GM12878 (cell line): ENCODE measurements at regions not wholly inside any gene's neighbourhood (a gene's known extent, or its start where the extent isn't known, plus 50 kb on each side); places are given as distances from the start of the nearest gene placed in this dataset.

Source experiments
- ATAC-seq: fragments of 200-7000 bp; cut with Tn5 transposase; 3 replicates; pipeline ENCODE4 v1.9.1; 2020; ENCODE audit warnings: mild to moderate bottlenecking, moderate library complexity
- BruUV-seq: library from RNA; stranded (reverse); fragments of 400-500 nt; replicated peaks from 2 replicates; lab custom pipeline; 2021; lab: Mats Ljungman, UMichigan
- CTCF ChIA-PET: fragments of 300-600 bp; sonication (Branson Sonifier 250); formaldehyde crosslinking; extraction: SDS; loops from one replicate; lab custom pipeline; 2021; ENCODE audit warnings: inconsistent platforms; lab: Yijun Ruan, JAX
- POLR2A ChIA-PET: fragments of 350-600 bp; formaldehyde crosslinking; extraction: SDS; loops from one replicate; lab custom pipeline; 2021; ENCODE audit warnings: inconsistent platforms; lab: Charles Lee
- RAD21 ChIA-PET: fragments of 300-600 bp; sonication (Branson Sonifier 250); formaldehyde crosslinking; loops from one replicate; lab custom pipeline; 2023; ENCODE audit warnings: antibody characterized with exemption; ENCODE audit not compliant: unreplicated experiment; lab: Charles Lee
- SMC1A ChIA-PET: fragments of 300-600 bp; sonication (Branson Sonifier 250); formaldehyde crosslinking; loops from one replicate; lab custom pipeline; 2023; ENCODE audit not compliant: unreplicated experiment, uncharacterized antibody; lab: Charles Lee
- DNase-seq: peaks from one replicate; pipeline ENCODE4 v3.0.0-alpha.2; 2011; ENCODE audit warnings: low read depth, low spot score
- FAIRE-seq: peaks from 3 replicates; lab custom pipeline; 2011; peaks lifted over from hg19 to GRCh38; lab: Jason Lieb, UNC
- H2AFZ ChIP-seq: 2 replicates; pipeline ENCODE4 v1.6.0; 2011; ENCODE audit warnings: low read depth, low read length, control low read depth; ENCODE audit not compliant: control insufficient read depth
- H3K27ac ChIP-seq: 2 replicates; pipeline ENCODE4 v1.5.1; 2011; ENCODE audit warnings: control low read depth; ENCODE audit not compliant: control insufficient read depth, insufficient read depth
- H3K27me3 ChIP-seq, 2 experiments: replicated peaks in 1 of 2; 2 replicates each; pipeline versions ENCODE4 v1.6.0 to v1.6.1; 2011; ENCODE audit warnings: low read length in 1 of 2; ENCODE audit not compliant: control insufficient read depth in 2 of 2, insufficient read depth in 2 of 2
- H3K36me3 ChIP-seq, 2 experiments: 2 replicates each; pipeline ENCODE4 v1.5.1; 2011; ENCODE audit warnings: low read length in 1 of 2; ENCODE audit not compliant: control insufficient read depth in 2 of 2, insufficient read depth in 2 of 2
- H3K4me1 ChIP-seq: 2 replicates; pipeline ENCODE4 v1.6.1; 2011; ENCODE audit warnings: mild to moderate bottlenecking, low read length, moderate library complexity, mixed read lengths; ENCODE audit not compliant: control insufficient read depth, insufficient read depth
- H3K4me2 ChIP-seq: 2 replicates; pipeline ENCODE4 v1.6.0; 2011; ENCODE audit warnings: control low read depth; ENCODE audit not compliant: control insufficient read depth, insufficient read depth
- H3K4me3 ChIP-seq: fragments of 200-600 bp; sonication (generic); 2 replicates; pipeline ENCODE4 v1.5.1; 2016
- H3K79me2 ChIP-seq: 2 replicates; pipeline ENCODE4 v1.6.0; 2011; ENCODE audit warnings: low read length; ENCODE audit not compliant: control insufficient read depth, insufficient read depth
- H3K9ac ChIP-seq: 2 replicates; pipeline ENCODE4 v1.8.0; 2011; ENCODE audit warnings: low read length, control low read depth, mixed read lengths; ENCODE audit not compliant: control insufficient read depth, insufficient read depth
- H3K9me3 ChIP-seq: replicated peaks from 3 replicates; pipeline ENCODE4 v1.5.1; 2011; ENCODE audit warnings: mild to moderate bottlenecking, low read length; ENCODE audit not compliant: control insufficient read depth, insufficient read depth
- H4K20me1 ChIP-seq: 2 replicates; pipeline ENCODE4 v1.6.0; 2011; ENCODE audit not compliant: control insufficient read depth, insufficient read depth
- BRCA1 ChIP-seq: IDR thresholded peaks from 2 replicates; pipeline ENCODE4 v1.6.1; 2011; ENCODE audit warnings: low read depth, low read length, improper control_type of control experiment
- CBFB ChIP-seq: IDR thresholded peaks from 2 replicates; pipeline ENCODE4 v1.6.1; 2016; ENCODE audit warnings: antibody characterized with exemption, low read depth
- EP300 ChIP-seq, 2 experiments: fragments of 150-350 bp in 1 of 2; IDR thresholded peaks; 2 replicates each; pipeline ENCODE4 v1.6.1; 2011 to 2012; ENCODE audit warnings: low read depth in 2 of 2, low read length in 2 of 2, borderline replicate concordance in 1 of 2, improper control_type of control experiment in 1 of 2, inconsistent platforms in 1 of 2; ENCODE audit not compliant: control insufficient read depth in 1 of 2
- FOXK2 ChIP-seq: fragments of 450-650 bp; IDR thresholded peaks from 2 replicates; pipeline ENCODE4 v1.6.1; 2017; ENCODE audit warnings: mild to moderate bottlenecking, moderate library complexity
- GATAD2B ChIP-seq: fragments of 450-650 bp; conservative IDR thresholded peaks from 2 replicates; pipeline ENCODE4 v1.6.1; 2017; ENCODE audit warnings: low read depth, mild to moderate bottlenecking, moderate library complexity
- HDGF ChIP-seq: fragments of 450-650 bp; IDR thresholded peaks from 2 replicates; pipeline ENCODE4 v1.6.1; 2016; ENCODE audit warnings: antibody characterized with exemption
- POLR2AphosphoS5 ChIP-seq: IDR thresholded peaks from 2 replicates; pipeline ENCODE4 v1.6.1; 2011; ENCODE audit warnings: mild to moderate bottlenecking, low read length, inconsistent platforms
- RFX5 ChIP-seq: IDR thresholded peaks from 2 replicates; pipeline ENCODE4 v1.6.1; 2011; ENCODE audit warnings: low read depth, low read length, improper control_type of control experiment
- SMAD5 ChIP-seq: IDR thresholded peaks from 2 replicates; pipeline ENCODE4 v1.6.1; 2016; ENCODE audit warnings: antibody characterized with exemption, low read depth
- SPI1 ChIP-seq: IDR thresholded peaks from 2 replicates; pipeline ENCODE4 v1.6.1; 2011; ENCODE audit warnings: low read depth, mild to moderate bottlenecking, low read length, moderate library complexity, borderline replicate concordance; ENCODE audit not compliant: insufficient read depth
- TAF1 ChIP-seq: IDR thresholded peaks from 2 replicates; pipeline ENCODE4 v1.6.1; 2011; ENCODE audit warnings: mild to moderate bottlenecking, low read depth, low read length, borderline replicate concordance
- TCF12 ChIP-seq: IDR thresholded peaks from 2 replicates; pipeline ENCODE4 v1.6.1; 2011; ENCODE audit warnings: low read depth, mild to moderate bottlenecking, low read length
- WGBS: methylation state at CpG from one replicate; pipeline ENCODE4 v1.1.6; 2016; ENCODE audit warnings: low lambda C conversion rate; ENCODE audit not compliant: insufficient replicate concordance, insufficient coverage; ENCODE audit errors: missing lambda C conversion rate; 5-methylcytosine and 5-hydroxymethylcytosine counted together
- in situ Hi-C: fragments of 300-500 bp; cut with MboI; formaldehyde crosslinking; loops from 9 replicates; pipeline ENCODE4 v1.14.3; 2018; ENCODE audit warnings: mixed read lengths
- intact Hi-C: fragments of 100-400 bp; cut with micrococcal nuclease; formaldehyde crosslinking; loops from one replicate; pipeline ENCODE4 v1.14.2; 2022; ENCODE audit not compliant: unreplicated experiment

DNA sequence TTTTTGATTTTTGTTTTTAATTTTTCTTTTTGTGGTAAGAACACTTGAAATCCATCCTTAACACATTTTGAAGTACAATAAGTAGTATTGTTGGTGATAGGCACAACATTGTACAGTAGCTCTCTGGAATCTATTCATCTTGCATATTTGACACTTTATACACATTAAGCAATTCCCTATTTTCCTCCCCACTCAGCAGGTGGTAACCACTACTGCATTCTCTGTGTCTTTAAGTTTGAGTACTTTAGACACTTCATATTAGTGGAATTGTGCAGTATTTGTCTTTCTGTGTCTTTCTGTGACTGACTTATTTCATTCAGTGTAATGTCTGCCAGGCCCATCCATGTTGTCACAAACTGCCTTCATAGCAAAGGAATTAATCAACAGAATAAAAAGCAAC lies 471.7 kb upstream of the CDH20 start:
- in situ Hi-C loops = no loop called here
- BruUV-seq = no TSS peak
- no peaks in the 10 kb centered on the region for H3K36me3 ChIP-seq
- no peaks in the 10 kb centered on the region for H3K9me3 ChIP-seq
- no peaks in the 10 kb centered on the region for H4K20me1 ChIP-seq
- no peak overlapping the region for H3K4me2 ChIP-seq
- intact Hi-C loops = no loop called here
- ChIA-PET CTCF (no interaction called here), RAD21 (no interaction called here)
- FAIRE-seq = no peak
- no peak for TF ChIP-seq TCF12
- no peak for TF ChIP-seq POLR2AphosphoS5
- no peak for TF ChIP-seq GATAD2B
- TF ChIP-seq RFX5 = no peak
- TF ChIP-seq SMAD5 = no peak
- no peak for TF ChIP-seq SPI1
- TF ChIP-seq CBFB = no peak
- TF ChIP-seq BRCA1 = no peak
- TF ChIP-seq, all 136 proteins: peak for 0
- Histone ChIP-seq H3K9ac (no peak overlapping the region), H3K79me2 (no peaks in the 10 kb centered on the region), H2AFZ (no peak overlapping the region), H3K4me1 (no peaks in the 10 kb centered on the region), H3K4me3 (no peak overlapping the region), H3K27ac (no peak overlapping the region), H3K27me3 (no peaks in the 10 kb centered on the region; a peak in 1 of 4 replicates)
- ChIA-PET POLR2A (no interaction called here), SMC1A (no interaction called here)
- DNase-seq (no peak), ATAC-seq (no peak)

DNA sequence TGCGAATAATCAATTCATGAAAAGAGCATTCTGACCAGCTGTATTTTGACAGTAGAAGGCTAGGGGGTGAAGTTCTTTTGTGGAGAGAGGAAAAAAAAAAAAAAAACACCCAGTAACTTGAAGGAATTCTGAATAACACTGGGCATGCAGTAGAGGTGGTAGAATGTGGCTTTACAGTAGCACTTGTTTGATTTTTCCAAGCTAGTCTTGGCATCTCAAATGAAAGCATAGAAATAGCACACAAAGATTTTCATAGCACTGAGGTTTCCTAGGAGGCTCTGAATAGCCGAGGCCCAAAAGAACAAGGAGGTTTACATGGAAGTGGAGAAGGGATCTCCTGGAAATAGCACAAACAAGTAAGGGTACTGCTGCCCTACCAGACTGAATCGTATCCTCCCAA lies 470.2 kb upstream of the CDH20 start:
- no peaks in the 10 kb centered on the region for H3K79me2 ChIP-seq
- in situ Hi-C loops = no loop called here
- no peaks in the 10 kb centered on the region for H3K4me1 ChIP-seq
- SMC1A ChIA-PET = no interaction called here
- POLR2A ChIA-PET = no interaction called here
- TF ChIP-seq BRCA1 (no peak), TAF1 (no peak), EP300 (IDR thresholded peaks at IDR 0.05; ENCODE audit: borderline replicate concordance in 1 of 2, control insufficient read depth in 1 of 2, low read depth in 2 of 2, low read length in 2 of 2) (no peak), HDGF (no peak), FOXK2 (no peak)
- BruUV-seq = no TSS peak
- H3K9me3 ChIP-seq = no peaks in the 10 kb centered on the region
- H3K4me3 ChIP-seq = no peak overlapping the region
- H3K9ac ChIP-seq = no peak overlapping the region
- no peak overlapping the region for H2AFZ ChIP-seq
- no peaks in the 10 kb centered on the region; a peak in 1 of 4 replicates for H3K27me3 ChIP-seq
- H3K27ac ChIP-seq = no peak overlapping the region
- DNase-seq (no peak), FAIRE-seq (no peak), ATAC-seq (no peak)
- CTCF ChIA-PET = interaction anchor here (0.6 kb wide), 1 partner anchor 1436 kb away, joined by 3 read pairs; no protein-coding TSS in a partner anchor
- no peaks in the 10 kb centered on the region for H3K36me3 ChIP-seq
- H4K20me1 ChIP-seq = no peaks in the 10 kb centered on the region
- RAD21 ChIA-PET = no interaction called here
- intact Hi-C loops = no loop called here
- H3K4me2 ChIP-seq = no peak overlapping the region
- 12% methylated on average over 3 of the region's 3 CpGs for WGBS
